ENCODE measurements at regions not wholly inside any gene's neighbourhood (a gene's known extent, or its start where the extent isn't known, plus 50 kb on each side); places are given as distances from the start of the nearest gene placed in this dataset.

DNA sequence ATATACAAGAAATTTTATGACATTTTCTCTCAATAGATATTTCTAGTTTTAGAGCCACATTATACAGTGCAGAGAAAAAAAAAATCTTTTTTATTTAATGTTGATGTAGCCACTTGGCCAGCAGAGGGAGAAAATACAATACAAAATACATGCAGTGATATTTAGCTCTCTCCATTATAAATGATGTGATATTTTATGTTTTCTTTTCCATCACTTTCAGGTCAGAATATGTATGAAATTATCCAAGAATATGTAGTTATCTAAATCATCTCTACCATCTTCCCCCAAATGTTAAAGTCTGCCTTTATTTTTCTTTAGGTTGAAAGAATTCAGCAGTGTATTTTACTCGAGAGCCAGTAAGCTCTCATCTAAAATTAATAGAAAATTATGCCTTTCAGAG, 533.6 kb upstream of the FSHR start:
- TF ChIP-seq, protein P1, sequence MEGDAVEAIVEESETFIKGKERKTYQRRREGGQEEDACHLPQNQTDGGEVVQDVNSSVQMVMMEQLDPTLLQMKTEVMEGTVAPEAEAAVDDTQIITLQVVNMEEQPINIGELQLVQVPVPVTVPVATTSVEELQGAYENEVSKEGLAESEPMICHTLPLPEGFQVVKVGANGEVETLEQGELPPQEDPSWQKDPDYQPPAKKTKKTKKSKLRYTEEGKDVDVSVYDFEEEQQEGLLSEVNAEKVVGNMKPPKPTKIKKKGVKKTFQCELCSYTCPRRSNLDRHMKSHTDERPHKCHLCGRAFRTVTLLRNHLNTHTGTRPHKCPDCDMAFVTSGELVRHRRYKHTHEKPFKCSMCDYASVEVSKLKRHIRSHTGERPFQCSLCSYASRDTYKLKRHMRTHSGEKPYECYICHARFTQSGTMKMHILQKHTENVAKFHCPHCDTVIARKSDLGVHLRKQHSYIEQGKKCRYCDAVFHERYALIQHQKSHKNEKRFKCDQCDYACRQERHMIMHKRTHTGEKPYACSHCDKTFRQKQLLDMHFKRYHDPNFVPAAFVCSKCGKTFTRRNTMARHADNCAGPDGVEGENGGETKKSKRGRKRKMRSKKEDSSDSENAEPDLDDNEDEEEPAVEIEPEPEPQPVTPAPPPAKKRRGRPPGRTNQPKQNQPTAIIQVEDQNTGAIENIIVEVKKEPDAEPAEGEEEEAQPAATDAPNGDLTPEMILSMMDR (IDR thresholded peaks at IDR 0.05) = no peak
- TF ChIP-seq EZH2 (IDR thresholded peaks at IDR 0.05; ENCODE audit: borderline replicate concordance, insufficient read depth, low read depth, low read length, poor library complexity, severe bottlenecking) = no peak

Data from B cell (primary cell).